NCI-H2029 (cell line): ENCODE measurements at regions not wholly inside any gene's neighbourhood (a gene's known extent, or its start where the extent isn't known, plus 50 kb on each side); places are given as distances from the start of the nearest gene placed in this dataset.
"Not testable (repeated sequence)": the region's sequence is repeated elsewhere in the genome, so short reads cannot be mapped to it uniquely, and the experiment has no call there.

Experiments used
- DNase-seq: peaks from one replicate; lab custom pipeline; 2025; lab: John Stamatoyannopoulos, UW

DNA sequence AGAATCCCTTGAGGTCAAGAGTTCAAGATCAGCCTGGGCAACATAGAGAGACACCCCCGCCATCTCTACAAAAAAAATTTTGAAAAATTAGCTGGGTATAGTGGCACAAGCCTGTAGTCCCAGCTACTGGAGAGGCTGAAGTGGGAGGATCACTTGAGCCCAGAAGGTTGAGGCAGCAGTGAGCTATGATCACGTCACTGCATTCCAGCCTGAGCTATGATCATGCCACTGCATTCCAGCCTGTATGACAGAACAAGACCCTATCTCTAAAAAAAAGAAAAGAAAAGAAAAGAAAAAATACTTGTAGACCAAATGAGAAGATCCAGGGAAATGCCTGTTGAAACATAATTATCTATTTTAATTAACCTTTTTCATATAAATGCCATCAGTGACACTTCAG lies 93.8 kb upstream of the MDM1 start:
- DNase-seq: no peak

DNA sequence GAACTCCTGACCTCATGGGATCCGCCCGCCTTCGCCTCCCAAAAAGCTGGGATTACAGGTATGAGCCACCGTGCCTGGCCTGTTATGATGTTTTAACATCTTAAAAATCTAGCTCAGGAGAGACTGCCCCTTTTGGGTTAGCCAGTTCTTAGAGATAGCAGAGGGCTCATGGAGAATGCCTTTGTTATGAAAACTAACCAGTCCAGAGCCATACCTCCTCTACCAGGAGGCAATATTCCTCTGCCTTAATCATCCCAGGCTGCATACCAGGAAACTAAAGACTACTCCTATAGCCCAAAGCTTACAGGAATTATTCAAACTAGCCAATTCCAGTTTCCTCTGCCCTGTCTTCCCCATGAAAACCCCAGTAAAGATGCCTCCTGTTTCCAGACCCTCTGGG lies 96.0 kb upstream of the MDM1 start:
- no peak for DNase-seq

- no peak for DNase-seq
These were observed 96.8 kb upstream of the MDM1 start for GRCh38 chr12:68428724-68429501.

GRCh38 chr12:68429696-68430095 lies 97.5 kb upstream of the MDM1 start:
- no peak for DNase-seq

DNA sequence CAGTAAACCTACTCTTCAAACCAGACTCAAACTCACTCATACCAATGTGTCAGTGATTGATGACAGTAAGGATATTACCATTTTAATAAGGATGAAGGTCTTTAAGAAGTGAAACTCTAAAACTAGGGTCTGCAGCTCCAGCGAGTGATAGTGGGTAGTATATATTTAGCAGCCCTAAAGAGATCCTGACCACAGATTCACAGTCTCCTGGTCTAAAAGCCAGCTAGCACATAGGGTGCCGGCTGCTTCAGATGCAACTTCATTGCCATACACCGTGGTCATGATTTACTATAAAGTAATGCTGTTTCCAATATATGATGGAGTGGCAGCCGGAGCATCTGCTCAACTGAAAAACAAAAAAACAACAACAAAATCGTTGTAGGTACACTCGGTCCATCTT lies 99.6 kb upstream of the MDM1 start:
- no peak for DNase-seq

DNA sequence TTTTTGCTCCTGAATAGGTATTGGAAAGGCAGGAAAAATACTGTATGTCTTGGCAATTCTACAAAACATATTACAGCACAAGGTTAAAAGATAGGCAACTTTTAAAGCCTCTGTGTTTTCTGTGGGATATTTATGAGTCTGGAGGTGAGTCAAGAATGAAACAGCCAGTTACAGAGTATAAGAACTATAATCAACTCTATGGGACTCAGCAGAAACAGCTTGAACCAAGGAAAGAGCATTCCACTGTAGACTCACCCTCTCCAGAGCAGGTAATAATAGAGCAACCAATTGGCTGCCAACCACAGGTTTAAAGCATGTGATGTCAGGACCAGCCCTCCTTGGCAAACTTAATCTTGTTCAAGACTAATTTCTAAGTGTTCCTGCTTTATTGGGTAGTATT lies 100.5 kb upstream of the MDM1 start:
- no peak for DNase-seq

DNA sequence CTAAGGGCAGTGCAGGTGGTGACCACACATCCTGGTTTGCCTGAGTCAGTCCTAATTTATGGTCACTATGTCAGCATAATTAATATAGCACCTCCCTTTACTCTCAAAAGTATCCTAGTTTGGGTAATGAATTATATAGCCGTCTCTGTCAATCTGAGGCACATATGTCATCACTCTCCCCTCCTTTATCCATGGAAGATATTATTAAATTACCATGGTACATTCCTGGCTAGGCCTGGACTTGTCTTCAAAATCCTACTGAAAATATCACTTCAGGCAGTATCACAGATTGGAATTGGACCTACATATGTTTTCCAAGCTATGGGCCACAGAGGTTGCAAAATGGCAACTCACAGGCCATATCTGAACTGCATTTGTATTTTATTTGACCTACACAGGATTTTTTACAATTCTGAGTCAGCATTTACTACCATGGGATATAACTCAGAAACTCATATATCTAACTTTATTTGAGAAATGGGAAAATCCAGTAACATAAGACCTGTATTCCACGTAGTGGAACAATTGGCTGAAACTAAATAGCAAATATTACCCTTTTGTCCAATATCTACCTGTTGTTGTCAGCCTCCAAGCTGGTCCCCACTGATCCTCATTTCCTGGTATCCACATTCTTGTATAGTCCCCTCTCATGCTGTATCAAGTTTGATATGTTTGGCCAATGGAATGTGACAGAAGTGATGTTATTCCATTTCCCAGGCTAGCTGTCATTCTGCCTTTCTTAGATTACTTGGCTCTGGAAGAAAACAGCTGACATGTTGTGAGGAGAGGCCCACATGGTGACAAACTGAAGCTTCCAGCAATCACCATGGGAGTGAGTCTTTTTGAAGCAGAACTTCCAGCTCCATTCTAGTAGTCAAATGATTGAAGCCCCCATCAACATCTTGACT lies 102.5 kb upstream of the MDM1 start:
- no peak for DNase-seq

DNA sequence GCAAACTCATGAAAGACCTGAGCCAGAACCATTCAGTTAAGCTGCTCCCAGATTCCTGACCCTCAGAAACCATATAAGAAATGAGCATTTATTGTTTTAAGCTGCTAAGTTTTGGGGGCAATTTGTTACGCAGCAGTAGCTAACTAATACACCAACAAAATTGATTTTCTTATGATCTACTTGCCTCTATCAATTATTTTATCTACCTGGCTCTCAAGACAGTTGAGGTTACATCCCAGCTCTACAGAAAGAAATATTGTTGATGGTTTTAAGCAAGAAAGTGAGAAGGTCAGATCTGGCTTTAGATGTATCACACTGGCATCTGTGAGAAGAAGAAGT lies 103.1 kb upstream of the MDM1 start:
- DNase-seq: no peak

DNA sequence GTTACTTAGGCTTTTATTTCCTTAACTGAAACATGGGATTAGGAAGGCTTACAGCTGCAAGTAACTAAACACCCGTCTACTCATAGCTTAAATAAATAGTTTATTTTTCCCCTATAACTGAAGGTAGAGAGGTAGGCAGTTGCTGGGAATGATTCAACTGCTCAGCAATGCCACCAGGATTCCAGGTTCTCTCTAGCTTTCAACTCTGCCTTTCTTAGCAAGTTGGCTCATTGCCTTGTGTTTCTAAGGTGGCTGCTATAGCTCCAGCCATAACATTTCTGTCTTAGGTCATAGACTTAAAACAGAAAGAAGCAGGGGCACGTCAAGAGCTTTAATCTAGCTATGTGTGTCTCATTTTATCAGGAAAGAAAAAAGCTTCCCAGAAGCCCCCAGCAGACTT lies 103.7 kb upstream of the MDM1 start:
- DNase-seq: no peak

DNA sequence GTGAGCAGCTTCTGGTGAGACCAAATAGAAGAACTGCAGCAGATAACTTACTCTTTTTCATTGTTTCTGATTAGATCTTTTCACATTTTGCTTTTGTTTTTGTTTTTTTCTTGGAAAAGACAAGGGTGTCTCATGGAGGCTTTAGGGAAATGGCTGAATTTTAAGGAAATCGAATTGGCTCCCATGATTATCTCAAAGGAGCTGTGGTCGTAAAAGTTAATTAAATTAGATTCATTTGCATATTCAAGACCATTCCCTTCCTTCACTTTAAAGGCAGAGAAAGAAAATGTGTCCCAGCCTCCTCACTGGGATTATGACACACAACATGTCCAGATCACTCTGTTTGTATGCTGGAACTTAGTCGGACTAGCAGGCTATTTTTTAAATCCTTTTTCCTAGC lies 106.4 kb upstream of the MDM1 start:
- DNase-seq: no peak

DNA sequence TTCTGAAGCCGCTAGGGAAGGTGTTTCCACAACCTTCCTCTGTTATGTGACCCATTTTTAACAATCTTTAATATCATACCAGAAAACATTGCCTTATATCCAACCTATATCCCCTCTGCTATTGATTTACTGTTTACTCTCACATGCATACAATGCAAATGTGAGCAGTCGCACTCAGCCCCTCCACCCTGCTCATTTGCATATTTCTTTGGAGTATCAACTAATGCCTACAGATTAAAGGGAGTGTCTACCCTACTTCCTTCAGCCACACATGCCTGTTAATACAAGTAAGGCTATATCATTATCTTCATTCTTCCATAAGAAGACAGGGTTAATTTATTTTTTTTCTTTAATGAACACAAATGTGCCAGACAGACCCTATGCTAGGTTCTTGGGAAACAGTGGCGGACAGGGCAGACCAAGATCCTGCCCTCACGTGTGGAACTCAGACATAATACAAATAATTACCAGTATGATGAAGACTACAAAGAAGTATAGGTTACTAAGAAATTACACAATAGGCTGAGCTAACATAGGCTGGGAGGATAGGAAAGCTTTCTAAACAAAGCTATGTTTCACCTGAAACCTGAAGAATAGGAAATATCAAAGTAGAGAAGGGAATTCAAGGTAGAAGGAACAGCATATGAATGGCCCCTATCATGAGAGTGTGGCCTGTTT lies 107.3 kb upstream of the MDM1 start:
- DNase-seq: no peak

- no peak for DNase-seq
These were observed 108.0 kb upstream of the MDM1 start for GRCh38 chr12:68440068-68440581.

- DNase-seq: no peak
These were observed 109.0 kb upstream of the MDM1 start for GRCh38 chr12:68441167-68441566.

GRCh38 chr12:68442353-68442972 lies 110.3 kb upstream of the MDM1 start:
- not testable (repeated sequence) for DNase-seq

GRCh38 chr12:68443695-68444094 lies 111.5 kb upstream of the MDM1 start:
- not testable (repeated sequence) for DNase-seq

GRCh38 chr12:68445824-68446223 lies 113.7 kb upstream of the MDM1 start:
- no peak for DNase-seq

GRCh38 chr12:68446384-68446783 lies 114.2 kb upstream of the MDM1 start:
- DNase-seq: no peak

- DNase-seq: no peak
These were observed 115.0 kb upstream of the MDM1 start for GRCh38 chr12:68446901-68447796.

- no peak for DNase-seq
These were observed 115.7 kb upstream of the MDM1 start for GRCh38 chr12:68447797-68448260.

GRCh38 chr12:68449196-68449595 lies 117.0 kb upstream of the MDM1 start:
- DNase-seq: no peak

GRCh38 chr12:68450947-68451260 lies 118.7 kb upstream of the MDM1 start:
- DNase-seq: no peak
